ENCODE measurements at regions not wholly inside any gene's neighbourhood (a gene's known extent, or its start where the extent isn't known, plus 50 kb on each side); places are given as distances from the start of the nearest gene placed in this dataset.

GRCh38 chr4:137909529-137910309, 332.4 kb downstream of the SLC7A11 start:
- FAIRE-seq (no peak), DNase-seq (peak in 3 of 5 donors; percentile 4 to 32 (median 18))
- H3K9ac ChIP-seq (ENCODE audit: low read length in 3 of 3) = no peak overlapping the region
- intact Hi-C loops (cut with DNase I) = no loop called here
- TF ChIP-seq CTCF (IDR thresholded peaks at IDR 0.05; ENCODE audit: borderline replicate concordance, extremely low read depth, insufficient read depth) = no peak
- H3K27ac ChIP-seq (ENCODE audit: low read depth in 2 of 2, low read length in 2 of 2) = no peak overlapping the region
- no peaks in the 10 kb centered on the region for H3K27me3 ChIP-seq (ENCODE audit: control insufficient read depth, insufficient read depth, low read length)
- no peaks in the 10 kb centered on the region for H3K9me3 ChIP-seq (ENCODE audit: control insufficient read depth in 2 of 3, insufficient read depth in 1 of 3, low read length in 3 of 3)
- H3K4me1 ChIP-seq (ENCODE audit: control insufficient read depth in 2 of 3, insufficient read depth in 2 of 3, low read depth in 1 of 3, low read length in 3 of 3) = no peaks in the 10 kb centered on the region
- H3K4me3 ChIP-seq (ENCODE audit: low read length in 3 of 3) = no peak overlapping the region
- H3K36me3 ChIP-seq (ENCODE audit: control insufficient read depth in 2 of 3, insufficient read depth in 3 of 3, low read length in 3 of 3) = no peaks in the 10 kb centered on the region

GRCh38 chr4:137905930-137906329, 336.2 kb downstream of the SLC7A11 start:
- DNase-seq (no peak), FAIRE-seq (no peak)
- Histone ChIP-seq H3K36me3 (ENCODE audit: control insufficient read depth in 2 of 3, insufficient read depth in 3 of 3, low read length in 3 of 3) (no peaks in the 10 kb centered on the region), H3K4me3 (ENCODE audit: low read length in 3 of 3) (no peak overlapping the region), H3K27ac (ENCODE audit: low read depth in 2 of 2, low read length in 2 of 2) (no peak overlapping the region), H3K27me3 (ENCODE audit: control insufficient read depth, insufficient read depth, low read length) (no peaks in the 10 kb centered on the region), H3K4me1 (ENCODE audit: control insufficient read depth in 2 of 3, insufficient read depth in 2 of 3, low read depth in 1 of 3, low read length in 3 of 3) (no peaks in the 10 kb centered on the region), H3K9ac (ENCODE audit: low read length in 3 of 3) (no peak overlapping the region), H3K9me3 (ENCODE audit: control insufficient read depth in 2 of 3, insufficient read depth in 1 of 3, low read length in 3 of 3) (no peaks in the 10 kb centered on the region)
- no peak for TF ChIP-seq CTCF (IDR thresholded peaks at IDR 0.05; ENCODE audit: borderline replicate concordance, extremely low read depth, insufficient read depth)
- intact Hi-C loops (cut with DNase I) = no loop called here

- H3K4me1 ChIP-seq (ENCODE audit: control insufficient read depth in 2 of 3, insufficient read depth in 2 of 3, low read depth in 1 of 3, low read length in 3 of 3) = no peaks in the 10 kb centered on the region
- H3K27ac ChIP-seq (ENCODE audit: low read depth in 2 of 2, low read length in 2 of 2) = no peak overlapping the region
- no peaks in the 10 kb centered on the region for H3K27me3 ChIP-seq (ENCODE audit: control insufficient read depth, insufficient read depth, low read length)
- no peak for TF ChIP-seq CTCF (IDR thresholded peaks at IDR 0.05; ENCODE audit: borderline replicate concordance, extremely low read depth, insufficient read depth)
- H3K4me3 ChIP-seq (ENCODE audit: low read length in 3 of 3) = no peak overlapping the region
- no peak for FAIRE-seq
- no peak overlapping the region for H3K9ac ChIP-seq (ENCODE audit: low read length in 3 of 3)
- DNase-seq = no peak
- no peaks in the 10 kb centered on the region for H3K36me3 ChIP-seq (ENCODE audit: control insufficient read depth in 2 of 3, insufficient read depth in 3 of 3, low read length in 3 of 3)
- intact Hi-C loops (cut with DNase I) = no loop called here
- H3K9me3 ChIP-seq (ENCODE audit: control insufficient read depth in 2 of 3, insufficient read depth in 1 of 3, low read length in 3 of 3) = no peaks in the 10 kb centered on the region
Observed at GRCh38 chr4:137901114-137901513, 341.0 kb downstream of the SLC7A11 start.

All from kidney (tissue), 13 donors.